Right lobe of liver (tissue), 4 donors: ENCODE measurements at regions not wholly inside any gene's neighbourhood (a gene's known extent, or its start where the extent isn't known, plus 50 kb on each side); places are given as distances from the start of the nearest gene placed in this dataset.
"Not testable (repeated sequence)": the region's sequence is repeated elsewhere in the genome, so short reads cannot be mapped to it uniquely, and the experiment has no call there.

ENCODE experiments used
- CTCF ChIP-seq, 4 donors: fragments of 200-600 bp in 3 of 4; fragments of 450-650 bp in 1 of 4; IDR thresholded peaks; one replicate each; pipeline versions ENCODE4 v1.5.1 to v1.8.0; 2016 to 2022; ENCODE audit warnings: antibody characterized with exemption in 4 of 4, mild to moderate bottlenecking in 2 of 4
- POLR2A ChIP-seq: fragments of 450-650 bp; IDR thresholded peaks from one replicate; pipeline ENCODE4 v1.6.1; 2017; ENCODE audit warnings: antibody characterized with exemption, mild to moderate bottlenecking
- donor health status: DM: no; HTN: no; CAD: no.
- donor health status: DM: no; HTN: no; CAD: no.
- donor health status: DM: no; HTN: yes; CAD: no.

- not testable (repeated sequence) for TF ChIP-seq CTCF (IDR thresholded peaks at IDR 0.05); POLR2A
These were observed 1297.1 kb downstream of the TBC1D22A start for GRCh38 chr22:48059521-48059920.
